Spleen (tissue), 11 donors: ENCODE measurements at regions not wholly inside any gene's neighbourhood (a gene's known extent, or its start where the extent isn't known, plus 50 kb on each side); places are given as distances from the start of the nearest gene placed in this dataset.

ENCODE experiments used
- DNase-seq: peaks from one replicate; pipeline ENCODE4 v3.0.0-alpha.2; 2020
- H3K27ac ChIP-seq, 8 donors: fragments of 200-600 bp; sonication (generic) in 7 of 8; 1 replicate in 4 of 8; 2 replicates in 4 of 8; pipeline versions ENCODE4 v1.5.0 to v1.8.0; 2016 to 2021; ENCODE audit warnings: inconsistent platforms in 4 of 8, mild to moderate bottlenecking in 4 of 8, moderate library complexity in 1 of 8
- H3K27me3 ChIP-seq, 7 donors: fragments of 200-600 bp; sonication (generic) in 6 of 7; replicated peaks in 1 of 7; 1 replicate in 4 of 7; 2 replicates in 3 of 7; pipeline versions ENCODE4 v1.5.0 to v1.8.0; 2016 to 2021; ENCODE audit warnings: inconsistent platforms in 3 of 7, mild to moderate bottlenecking in 1 of 7
- H3K36me3 ChIP-seq, 6 donors: fragments of 200-600 bp; sonication (generic) in 5 of 6; 1 replicate in 4 of 6; 2 replicates in 2 of 6; pipeline versions ENCODE4 v1.5.0 to v1.8.0; 2016 to 2021; ENCODE audit warnings: inconsistent platforms in 2 of 6
- H3K4me1 ChIP-seq, 6 donors: fragments of 200-600 bp; sonication (generic) in 5 of 6; 1 replicate in 3 of 6; 2 replicates in 3 of 6; pipeline versions ENCODE4 v1.5.0 to v1.8.0; 2016 to 2021; ENCODE audit warnings: inconsistent platforms in 3 of 6
- H3K4me3 ChIP-seq, 8 donors: fragments of 200-600 bp; sonication (generic) in 7 of 8; 1 replicate in 4 of 8; 2 replicates in 4 of 8; pipeline versions ENCODE4 v1.5.0 to v1.8.0; 2016 to 2021; ENCODE audit warnings: inconsistent platforms in 4 of 8, mild to moderate bottlenecking in 4 of 8, moderate library complexity in 2 of 8
- H3K9me3 ChIP-seq, 8 donors: fragments of 200-600 bp; sonication (generic) in 7 of 8; 1 replicate in 4 of 8; 2 replicates in 4 of 8; pipeline versions ENCODE4 v1.5.0 to v1.8.0; 2016 to 2021; ENCODE audit warnings: inconsistent platforms in 4 of 8
- CTCF ChIP-seq, 11 experiments: fragments of 200-600 bp in 7 of 11; fragments of 450-650 bp in 4 of 11; sonication (generic) in 4 of 11; IDR thresholded peaks in 8 of 11; conservative IDR thresholded peaks in 3 of 11; 1 replicate in 7 of 11; 2 replicates in 4 of 11; pipeline versions ENCODE4 v1.4.0 to v1.8.0; 2016 to 2021; ENCODE audit warnings: antibody characterized with exemption in 11 of 11, inconsistent platforms in 4 of 11, mild to moderate bottlenecking in 1 of 11
- POLR2A ChIP-seq, 3 donors: fragments of 450-650 bp; IDR thresholded peaks; one replicate each; pipeline ENCODE4 v1.5.1; 2017; ENCODE audit warnings: antibody characterized with exemption in 3 of 3, mild to moderate bottlenecking in 1 of 3
- POLR2AphosphoS5 ChIP-seq, 3 donors: sonication (generic); formaldehyde crosslinking; IDR thresholded peaks; one replicate each; pipeline ENCODE4 v1.5.1; 2017; ENCODE audit warnings: antibody characterized with exemption in 3 of 3
- WGBS, 5 donors: extraction: QIAGEN DNeasy Blood & Tissue Kit in 3 of 5; methylation state at CpG; one replicate each; pipeline versions ENCODE4 v1.1.5 to v1.1.7; 2013 to 2018; 5-methylcytosine and 5-hydroxymethylcytosine counted together
- intact Hi-C: fragments of 100-400 bp; cut with DNase I; formaldehyde crosslinking; loops from one replicate; pipeline ENCODE4 v1.15.0; 2023; ENCODE audit warnings: low total_unique reads
- donor health status: healthy with polysubstance abuse.
- donor health status: DM: no; HTN: no; CAD: no; lungs with moderate emphysema.
- donor health status: DM: no; HTN: no; CAD: no.
- donor health status: Bipolar disorder and iron deficiency.
- donor health status: healthy.
- donor health status: DM: no; HTN: no; CAD: no.
- donor health status: DM: yes; HTN: yes; CAD: no.

GRCh38 chr17:53428913-53429312 lies 393.8 kb upstream of the KIF2B start:
- DNase-seq = no peak
- no peak overlapping the region for H3K4me3 ChIP-seq
- no peaks in the 10 kb centered on the region for H3K4me1 ChIP-seq
- H3K36me3 ChIP-seq = no peaks in the 10 kb centered on the region
- intact Hi-C loops = no loop called here
- no peak overlapping the region for H3K27ac ChIP-seq
- 40 to 86% (median 78%) methylated on average over 1 of the region's 1 CpG for WGBS, 5 donors
- H3K9me3 ChIP-seq = peaks cover 0 to 13% (median 0%) of the 10 kb centered on the region in 8 donors
- no peaks in the 10 kb centered on the region for H3K27me3 ChIP-seq
- TF ChIP-seq POLR2A (IDR thresholded peaks at IDR 0.05) (no peak), CTCF (IDR thresholded peaks at IDR 0.05 in 8 of 11, conservative IDR thresholded peaks at IDR 0.05 in 3 of 11) (no peak), POLR2AphosphoS5 (IDR thresholded peaks at IDR 0.05) (no peak)

- intact Hi-C loops = no loop called here
- Histone ChIP-seq H3K4me1 (no peaks in the 10 kb centered on the region), H3K27me3 (no peaks in the 10 kb centered on the region), H3K9me3 (peaks cover 0 to 13% (median 0%) of the 10 kb centered on the region in 8 donors), H3K4me3 (no peak overlapping the region), H3K27ac (no peak overlapping the region), H3K36me3 (no peaks in the 10 kb centered on the region)
- no peak for DNase-seq
- TF ChIP-seq POLR2AphosphoS5 (IDR thresholded peaks at IDR 0.05) (no peak), CTCF (IDR thresholded peaks at IDR 0.05 in 8 of 11, conservative IDR thresholded peaks at IDR 0.05 in 3 of 11) (no peak), POLR2A (IDR thresholded peaks at IDR 0.05) (no peak)
- WGBS, 5 donors = 76 to 93% (median 79%) methylated on average over 3 of the region's 3 CpGs
Measured at GRCh38 chr17:53426505-53426904, 396.2 kb upstream of the KIF2B start.

GRCh38 chr17:53420035-53420641 lies 402.6 kb upstream of the KIF2B start:
- 78 to 92% (median 86%) methylated on average over 4 of the region's 4 CpGs for WGBS, 5 donors
- Histone ChIP-seq H3K36me3 (no peaks in the 10 kb centered on the region), H3K9me3 (peaks cover 0 to 26% (median 0%) of the 10 kb centered on the region in 8 donors), H3K27ac (no peak overlapping the region), H3K4me1 (no peaks in the 10 kb centered on the region), H3K27me3 (no peaks in the 10 kb centered on the region), H3K4me3 (no peak overlapping the region)
- intact Hi-C loops = no loop called here
- TF ChIP-seq POLR2AphosphoS5 (IDR thresholded peaks at IDR 0.05) = no peak
- no peak for TF ChIP-seq CTCF (IDR thresholded peaks at IDR 0.05 in 8 of 11, conservative IDR thresholded peaks at IDR 0.05 in 3 of 11)
- TF ChIP-seq POLR2A (IDR thresholded peaks at IDR 0.05) = no peak
- DNase-seq = no peak

- WGBS, 5 donors = 60 to 70% (median 63%) methylated on average over 2 of the region's 2 CpGs
- TF ChIP-seq CTCF (IDR thresholded peaks at IDR 0.05 in 8 of 11, conservative IDR thresholded peaks at IDR 0.05 in 3 of 11) (no peak), POLR2AphosphoS5 (IDR thresholded peaks at IDR 0.05) (no peak), POLR2A (IDR thresholded peaks at IDR 0.05) (no peak)
- Histone ChIP-seq H3K36me3 (no peaks in the 10 kb centered on the region), H3K27ac (no peak overlapping the region), H3K4me3 (no peak overlapping the region), H3K27me3 (no peaks in the 10 kb centered on the region), H3K9me3 (peaks cover 2 to 52% (median 33%) of the 10 kb centered on the region in 8 donors), H3K4me1 (no peaks in the 10 kb centered on the region)
- no peak for DNase-seq
- intact Hi-C loops = no loop called here
Measured at GRCh38 chr17:53409588-53409987, 413.1 kb upstream of the KIF2B start.
